GM23338 (cell line): ENCODE measurements at regions not wholly inside any gene's neighbourhood (a gene's known extent, or its start where the extent isn't known, plus 50 kb on each side); places are given as distances from the start of the nearest gene placed in this dataset.

ENCODE experiments used
- ATAC-seq: fragments of 200-7000 bp; cut with Tn5 transposase; 3 replicates; pipeline ENCODE4 v1.9.1; 2020
- DNase-seq: peaks from one replicate; pipeline ENCODE4 v3.0.0-alpha.2; 2015; ENCODE audit warnings: low spot score
- H2AFZ ChIP-seq: fragments of 200-600 bp; sonication (generic); 2 replicates; pipeline ENCODE4 v1.8.0; 2016; ENCODE audit warnings: antibody characterized with exemption, mild to moderate bottlenecking, moderate library complexity
- H3F3A ChIP-seq: fragments of 200-600 bp; sonication (generic); replicated peaks from 2 replicates; pipeline ENCODE4 v1.8.0; 2017; ENCODE audit warnings: antibody characterized with exemption, mixed run types, low read depth
- H3K27ac ChIP-seq: fragments of 200-600 bp; sonication (generic); 2 replicates; pipeline ENCODE4 v1.6.1; 2016; ENCODE audit warnings: low read depth
- H3K27me3 ChIP-seq: fragments of 200-600 bp; sonication (generic); 2 replicates; pipeline ENCODE4 v1.8.0; 2016; ENCODE audit warnings: mild to moderate bottlenecking, mixed run types, moderate library complexity; ENCODE audit not compliant: insufficient read depth
- H3K36me3 ChIP-seq: fragments of 200-600 bp; sonication (generic); 2 replicates; pipeline ENCODE4 v1.8.0; 2016; ENCODE audit warnings: mild to moderate bottlenecking; ENCODE audit not compliant: insufficient read depth
- H3K4me1 ChIP-seq: fragments of 200-600 bp; sonication (generic); 2 replicates; pipeline ENCODE4 v1.8.0; 2016; ENCODE audit warnings: mild to moderate bottlenecking, moderate library complexity; ENCODE audit not compliant: insufficient read depth
- H3K4me2 ChIP-seq: fragments of 200-600 bp; sonication (generic); 2 replicates; pipeline ENCODE4 v1.7.1; 2017; ENCODE audit warnings: mixed run types
- H3K4me3 ChIP-seq: fragments of 200-600 bp; sonication (generic); 2 replicates; pipeline ENCODE4 v1.6.1; 2016; ENCODE audit warnings: mixed run types
- H3K79me2 ChIP-seq: fragments of 200-600 bp; sonication (generic); replicated peaks from 2 replicates; pipeline ENCODE4 v1.8.0; 2017; ENCODE audit warnings: mild to moderate bottlenecking; ENCODE audit not compliant: insufficient read depth
- H3K9me2 ChIP-seq: fragments of 200-600 bp; sonication (generic); 2 replicates; pipeline ENCODE4 v1.8.0; 2017; ENCODE audit not compliant: insufficient read depth
- H4K20me1 ChIP-seq: fragments of 200-600 bp; sonication (generic); replicated peaks from 2 replicates; pipeline ENCODE4 v1.8.0; 2017; ENCODE audit warnings: mild to moderate bottlenecking; ENCODE audit not compliant: insufficient read depth
- H3K27ac Mint-ChIP-seq: 2 replicates; pipeline ENCODE4 v1.8.0; 2020; ENCODE audit warnings: inconsistent platforms, mild to moderate bottlenecking, moderate library complexity, mixed read lengths
- H3K27me3 Mint-ChIP-seq: 3 replicates; pipeline ENCODE4 v1.8.0; 2022; ENCODE audit warnings: low read depth, mild to moderate bottlenecking, moderate library complexity, mixed read lengths, inconsistent platforms; ENCODE audit not compliant: insufficient read depth, poor library complexity
- H3K36me3 Mint-ChIP-seq: 3 replicates; pipeline ENCODE4 v1.8.0; 2021; ENCODE audit warnings: low read depth, mild to moderate bottlenecking, inconsistent platforms, moderate library complexity, mixed read lengths
- H3K4me1 Mint-ChIP-seq: 3 replicates; pipeline ENCODE4 v1.8.0; 2020; ENCODE audit warnings: mild to moderate bottlenecking, inconsistent platforms, mixed read lengths
- H3K4me3 Mint-ChIP-seq: 3 replicates; pipeline ENCODE4 v1.8.0; 2021; ENCODE audit warnings: moderate library complexity, mild to moderate bottlenecking, inconsistent platforms, mixed read lengths
- H3K9me3 Mint-ChIP-seq: 3 replicates; pipeline ENCODE4 v1.8.0; 2020; ENCODE audit warnings: moderate library complexity, mild to moderate bottlenecking, inconsistent platforms, mixed read lengths
- CREB1 ChIP-seq: fragments of 250-450 bp; sonication (Bioruptor Pico); IDR thresholded peaks from 2 replicates; pipeline ENCODE4 v1.5.0; 2020; ENCODE audit warnings: low read depth, mild to moderate bottlenecking, moderate library complexity
- EZH2 ChIP-seq: fragments of 200-600 bp; sonication (generic); IDR thresholded peaks from one replicate; pipeline ENCODE4 v1.8.0; 2017; ENCODE audit warnings: antibody characterized with exemption, mild to moderate bottlenecking, low read depth; ENCODE audit not compliant: unreplicated experiment
- EZH2phosphoT487 ChIP-seq: fragments of 200-600 bp; sonication (generic); IDR thresholded peaks from one replicate; pipeline ENCODE4 v1.8.1; 2018; ENCODE audit warnings: antibody characterized with exemption; ENCODE audit not compliant: unreplicated experiment
- JUNB ChIP-seq: IDR thresholded peaks from one replicate; pipeline ENCODE4 v1.6.1; 2016; ENCODE audit warnings: antibody characterized with exemption; ENCODE audit not compliant: unreplicated experiment
- ZNF114 ChIP-seq: fragments of 250-450 bp; sonication (Bioruptor Pico); IDR thresholded peaks from 2 replicates; pipeline ENCODE4 v1.5.0; 2020; ENCODE audit warnings: mild to moderate bottlenecking, moderate library complexity
- ZNF331 ChIP-seq: fragments of 250-450 bp; sonication (Bioruptor Pico); IDR thresholded peaks from 2 replicates; pipeline ENCODE4 v1.5.0; 2020; ENCODE audit warnings: low read depth, mild to moderate bottlenecking, moderate library complexity
- ZNF462 ChIP-seq: fragments of 250-450 bp; sonication (Bioruptor Pico); IDR thresholded peaks from 2 replicates; pipeline ENCODE4 v1.5.0; 2020; ENCODE audit warnings: mild to moderate bottlenecking, moderate library complexity
- TF ChIP-seq, protein P1 (sequence below): IDR thresholded peaks from 2 replicates; pipeline ENCODE4 v1.6.1; 2016; ENCODE audit warnings: antibody characterized with exemption
- TF ChIP-seq, protein P2 (sequence below), 2 experiments: fragments of 200-600 bp in 1 of 2; sonication (generic) in 1 of 2; conservative IDR thresholded peaks; 2 replicates each; pipeline versions ENCODE4 v1.5.1 to v1.6.1; 2016 to 2017; ENCODE audit warnings: antibody characterized with exemption in 2 of 2, low read depth in 2 of 2, mild to moderate bottlenecking in 2 of 2, moderate library complexity in 1 of 2
- TF ChIP-seq, protein P3 (sequence below): IDR thresholded peaks from one replicate; pipeline ENCODE4 v1.6.1; 2018; ENCODE audit warnings: antibody characterized with exemption; ENCODE audit not compliant: unreplicated experiment

- no peak overlapping the region for H3K27ac Mint-ChIP-seq
- Histone ChIP-seq H2AFZ (peak overlapping the region; percentile 7; the same call in 1 of the 2 replicates), H4K20me1 (no peaks in the 10 kb centered on the region), H3K4me3 (no peak overlapping the region), H3F3A (no peaks in the 10 kb centered on the region), H3K9me2 (no peaks in the 10 kb centered on the region), H3K27ac (no peak overlapping the region), H3K4me2 (no peak overlapping the region), H3K27me3 (no peaks in the 10 kb centered on the region), H3K79me2 (no peaks in the 10 kb centered on the region), H3K36me3 (no peaks in the 10 kb centered on the region), H3K4me1 (no peaks in the 10 kb centered on the region)
- H3K36me3 Mint-ChIP-seq, result no peaks in the 10 kb centered on the region
- no peak for DNase-seq
- TF ChIP-seq EZH2phosphoT487, result no peak
- no peak for TF ChIP-seq CREB1 (CRISPR knock-in tag)
- ATAC-seq, result no peak
- no peaks in the 10 kb centered on the region for H3K27me3 Mint-ChIP-seq
- peaks cover 10% of the 10 kb centered on the region; the same call in 2 of the 3 replicates for H3K9me3 Mint-ChIP-seq
- no peak overlapping the region for H3K4me3 Mint-ChIP-seq
- no peaks in the 10 kb centered on the region for H3K4me1 Mint-ChIP-seq
Measured at GRCh38 chr12:74959657-74960056, 250.0 kb downstream of the KCNC2 start.

DNA sequence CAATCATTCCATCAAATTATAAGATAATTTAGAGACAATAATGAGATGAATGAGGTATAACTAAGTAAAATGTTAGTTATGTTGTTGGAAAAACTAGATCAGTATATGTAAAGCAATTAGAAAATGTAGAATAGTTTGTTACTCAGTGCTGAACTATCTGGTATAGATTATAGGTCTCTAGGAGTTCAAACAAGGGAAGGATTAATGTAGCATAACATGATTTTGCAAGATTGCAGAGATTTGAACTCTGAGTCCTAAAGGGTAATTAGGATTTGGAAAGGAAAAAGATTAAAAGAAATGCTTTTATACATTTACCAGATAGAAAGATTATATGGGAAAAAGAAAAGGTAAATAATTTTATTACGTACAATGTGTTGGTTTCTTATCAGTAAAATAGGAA, 246.3 kb downstream of the KCNC2 start:
- H3K9me2 ChIP-seq, result 0 out of 2 replicates have a peak, but pooled peaks cover 4% of the 10 kb centered on the region
- Mint-ChIP-seq H3K4me1 (no peaks in the 10 kb centered on the region), H3K27ac (no peak overlapping the region), H3K36me3 (no peaks in the 10 kb centered on the region), H3K4me3 (no peak overlapping the region), H3K27me3 (no peaks in the 10 kb centered on the region), H3K9me3 (no peaks in the 10 kb centered on the region)
- no peaks in the 10 kb centered on the region for H3K79me2 ChIP-seq
- no peak for DNase-seq
- H3K4me3 ChIP-seq, result no peak overlapping the region
- no peak for ATAC-seq
- H3F3A ChIP-seq, result no peaks in the 10 kb centered on the region
- H4K20me1 ChIP-seq, result no peaks in the 10 kb centered on the region
- no peaks in the 10 kb centered on the region for H3K4me1 ChIP-seq
- H2AFZ ChIP-seq, result no peak overlapping the region
- H3K27ac ChIP-seq, result no peak overlapping the region
- H3K27me3 ChIP-seq, result no peaks in the 10 kb centered on the region
- no peak overlapping the region for H3K4me2 ChIP-seq
- no peaks in the 10 kb centered on the region for H3K36me3 ChIP-seq
- TF ChIP-seq EZH2phosphoT487, result no peak
- TF ChIP-seq ZNF114 (CRISPR knock-in tag), result no peak
- TF ChIP-seq ZNF331 (CRISPR knock-in tag), result no peak
- TF ChIP-seq ZNF462, result no peak
- TF ChIP-seq, protein P1, sequence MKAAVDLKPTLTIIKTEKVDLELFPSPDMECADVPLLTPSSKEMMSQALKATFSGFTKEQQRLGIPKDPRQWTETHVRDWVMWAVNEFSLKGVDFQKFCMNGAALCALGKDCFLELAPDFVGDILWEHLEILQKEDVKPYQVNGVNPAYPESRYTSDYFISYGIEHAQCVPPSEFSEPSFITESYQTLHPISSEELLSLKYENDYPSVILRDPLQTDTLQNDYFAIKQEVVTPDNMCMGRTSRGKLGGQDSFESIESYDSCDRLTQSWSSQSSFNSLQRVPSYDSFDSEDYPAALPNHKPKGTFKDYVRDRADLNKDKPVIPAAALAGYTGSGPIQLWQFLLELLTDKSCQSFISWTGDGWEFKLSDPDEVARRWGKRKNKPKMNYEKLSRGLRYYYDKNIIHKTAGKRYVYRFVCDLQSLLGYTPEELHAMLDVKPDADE, result no peak
- TF ChIP-seq JUNB, result no peak
- TF ChIP-seq, protein P2, sequence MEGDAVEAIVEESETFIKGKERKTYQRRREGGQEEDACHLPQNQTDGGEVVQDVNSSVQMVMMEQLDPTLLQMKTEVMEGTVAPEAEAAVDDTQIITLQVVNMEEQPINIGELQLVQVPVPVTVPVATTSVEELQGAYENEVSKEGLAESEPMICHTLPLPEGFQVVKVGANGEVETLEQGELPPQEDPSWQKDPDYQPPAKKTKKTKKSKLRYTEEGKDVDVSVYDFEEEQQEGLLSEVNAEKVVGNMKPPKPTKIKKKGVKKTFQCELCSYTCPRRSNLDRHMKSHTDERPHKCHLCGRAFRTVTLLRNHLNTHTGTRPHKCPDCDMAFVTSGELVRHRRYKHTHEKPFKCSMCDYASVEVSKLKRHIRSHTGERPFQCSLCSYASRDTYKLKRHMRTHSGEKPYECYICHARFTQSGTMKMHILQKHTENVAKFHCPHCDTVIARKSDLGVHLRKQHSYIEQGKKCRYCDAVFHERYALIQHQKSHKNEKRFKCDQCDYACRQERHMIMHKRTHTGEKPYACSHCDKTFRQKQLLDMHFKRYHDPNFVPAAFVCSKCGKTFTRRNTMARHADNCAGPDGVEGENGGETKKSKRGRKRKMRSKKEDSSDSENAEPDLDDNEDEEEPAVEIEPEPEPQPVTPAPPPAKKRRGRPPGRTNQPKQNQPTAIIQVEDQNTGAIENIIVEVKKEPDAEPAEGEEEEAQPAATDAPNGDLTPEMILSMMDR (conservative IDR thresholded peaks at IDR 0.05; ENCODE audit: low read depth in 2 of 2), result no peak
- no peak for TF ChIP-seq EZH2
- TF ChIP-seq, protein P3, sequence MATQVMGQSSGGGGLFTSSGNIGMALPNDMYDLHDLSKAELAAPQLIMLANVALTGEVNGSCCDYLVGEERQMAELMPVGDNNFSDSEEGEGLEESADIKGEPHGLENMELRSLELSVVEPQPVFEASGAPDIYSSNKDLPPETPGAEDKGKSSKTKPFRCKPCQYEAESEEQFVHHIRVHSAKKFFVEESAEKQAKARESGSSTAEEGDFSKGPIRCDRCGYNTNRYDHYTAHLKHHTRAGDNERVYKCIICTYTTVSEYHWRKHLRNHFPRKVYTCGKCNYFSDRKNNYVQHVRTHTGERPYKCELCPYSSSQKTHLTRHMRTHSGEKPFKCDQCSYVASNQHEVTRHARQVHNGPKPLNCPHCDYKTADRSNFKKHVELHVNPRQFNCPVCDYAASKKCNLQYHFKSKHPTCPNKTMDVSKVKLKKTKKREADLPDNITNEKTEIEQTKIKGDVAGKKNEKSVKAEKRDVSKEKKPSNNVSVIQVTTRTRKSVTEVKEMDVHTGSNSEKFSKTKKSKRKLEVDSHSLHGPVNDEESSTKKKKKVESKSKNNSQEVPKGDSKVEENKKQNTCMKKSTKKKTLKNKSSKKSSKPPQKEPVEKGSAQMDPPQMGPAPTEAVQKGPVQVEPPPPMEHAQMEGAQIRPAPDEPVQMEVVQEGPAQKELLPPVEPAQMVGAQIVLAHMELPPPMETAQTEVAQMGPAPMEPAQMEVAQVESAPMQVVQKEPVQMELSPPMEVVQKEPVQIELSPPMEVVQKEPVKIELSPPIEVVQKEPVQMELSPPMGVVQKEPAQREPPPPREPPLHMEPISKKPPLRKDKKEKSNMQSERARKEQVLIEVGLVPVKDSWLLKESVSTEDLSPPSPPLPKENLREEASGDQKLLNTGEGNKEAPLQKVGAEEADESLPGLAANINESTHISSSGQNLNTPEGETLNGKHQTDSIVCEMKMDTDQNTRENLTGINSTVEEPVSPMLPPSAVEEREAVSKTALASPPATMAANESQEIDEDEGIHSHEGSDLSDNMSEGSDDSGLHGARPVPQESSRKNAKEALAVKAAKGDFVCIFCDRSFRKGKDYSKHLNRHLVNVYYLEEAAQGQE, result no peak
